ENCODE measurements at regions not wholly inside any gene's neighbourhood (a gene's known extent, or its start where the extent isn't known, plus 50 kb on each side); places are given as distances from the start of the nearest gene placed in this dataset.
"Not testable (repeated sequence)": the region's sequence is repeated elsewhere in the genome, so short reads cannot be mapped to it uniquely, and the experiment has no call there.

- DNase-seq (ENCODE audit: low read depth, low spot score) = not testable (repeated sequence)
Observed at GRCh38 chr11:67940440-67940839, 63.5 kb downstream of the UNC93B1 start.

- not testable (repeated sequence) for DNase-seq (ENCODE audit: low read depth, low spot score)
Observed at GRCh38 chr11:67938964-67939363, 64.9 kb downstream of the UNC93B1 start.

GRCh38 chr11:67938371-67938770 lies 65.5 kb downstream of the UNC93B1 start:
- not testable (repeated sequence) for DNase-seq (ENCODE audit: low read depth, low spot score)

GRCh38 chr11:67923565-67923964 lies 80.3 kb downstream of the UNC93B1 start:
- DNase-seq (ENCODE audit: low read depth, low spot score) = not testable (repeated sequence)

- DNase-seq (ENCODE audit: low read depth, low spot score) = not testable (repeated sequence)
Observed at GRCh38 chr11:67920546-67920945, 83.4 kb downstream of the UNC93B1 start.

- not testable (repeated sequence) for DNase-seq (ENCODE audit: low read depth, low spot score)
Observed at GRCh38 chr11:67912184-67912583, 91.7 kb downstream of the UNC93B1 start.

- DNase-seq (ENCODE audit: low read depth, low spot score) = not testable (repeated sequence)
Observed at GRCh38 chr11:67911211-67911610, 92.7 kb downstream of the UNC93B1 start.

GRCh38 chr11:67910803-67911202 lies 93.1 kb downstream of the UNC93B1 start:
- DNase-seq (ENCODE audit: low read depth, low spot score) = not testable (repeated sequence)

- not testable (repeated sequence) for DNase-seq (ENCODE audit: low read depth, low spot score)
Observed at GRCh38 chr11:67906969-67907368, 96.9 kb downstream of the UNC93B1 start.

- DNase-seq (ENCODE audit: low read depth, low spot score) = not testable (repeated sequence)
Observed at GRCh38 chr11:67899462-67899861, 104.4 kb downstream of the UNC93B1 start.

- DNase-seq (ENCODE audit: low read depth, low spot score) = not testable (repeated sequence)
Observed at GRCh38 chr11:67893487-67893886, 110.4 kb downstream of the UNC93B1 start.

- not testable (repeated sequence) for DNase-seq (ENCODE audit: low read depth, low spot score)
Observed at GRCh38 chr11:67889646-67890045, 114.3 kb downstream of the UNC93B1 start.

GRCh38 chr11:67888056-67888455 lies 115.8 kb downstream of the UNC93B1 start:
- not testable (repeated sequence) for DNase-seq (ENCODE audit: low read depth, low spot score)

- not testable (repeated sequence) for DNase-seq (ENCODE audit: low read depth, low spot score)
Observed at GRCh38 chr11:67886672-67887071, 117.2 kb downstream of the UNC93B1 start.

GRCh38 chr11:67886207-67886606 lies 117.7 kb downstream of the UNC93B1 start:
- not testable (repeated sequence) for DNase-seq (ENCODE audit: low read depth, low spot score)

- DNase-seq (ENCODE audit: low read depth, low spot score) = not testable (repeated sequence)
Observed at GRCh38 chr11:67885574-67885973, 118.3 kb downstream of the UNC93B1 start.

- DNase-seq (ENCODE audit: low read depth, low spot score) = not testable (repeated sequence)
Observed at GRCh38 chr11:67884761-67885558, 118.9 kb downstream of the UNC93B1 start.

GRCh38 chr11:67884073-67884757 lies 119.7 kb downstream of the UNC93B1 start:
- DNase-seq (ENCODE audit: low read depth, low spot score) = not testable (repeated sequence)

GRCh38 chr11:67882304-67882703 lies 121.6 kb downstream of the UNC93B1 start:
- not testable (repeated sequence) for DNase-seq (ENCODE audit: low read depth, low spot score)

GRCh38 chr11:67881836-67882235 lies 122.1 kb downstream of the UNC93B1 start:
- not testable (repeated sequence) for DNase-seq (ENCODE audit: low read depth, low spot score)

GRCh38 chr11:67880594-67881196 lies 123.2 kb downstream of the UNC93B1 start:
- not testable (repeated sequence) for DNase-seq (ENCODE audit: low read depth, low spot score)

GRCh38 chr11:67878666-67879065 lies 125.2 kb downstream of the UNC93B1 start:
- not testable (repeated sequence) for DNase-seq (ENCODE audit: low read depth, low spot score)

All from pulmonary artery endothelial cell (primary cell).